ENCODE measurements at regions not wholly inside any gene's neighbourhood (a gene's known extent, or its start where the extent isn't known, plus 50 kb on each side); places are given as distances from the start of the nearest gene placed in this dataset.

- intact Hi-C loops (cut with DNase I, micrococcal nuclease), result no loop called here
Measured at GRCh38 chr10:28459453-28460144, 73.3 kb upstream of the WAC start.

GRCh38 chr10:28463141-28463540 is 69.8 kb upstream of the WAC start:
- ATAC-seq (ENCODE audit: poor library complexity), result no peak
- POLR2A ChIA-PET, result no interaction called here

More at GRCh38 chr10:28459453-28460144, 73.3 kb upstream of the WAC start:
- no peaks in the 10 kb centered on the region for H3K9me3 ChIP-seq (ENCODE audit: control insufficient read depth in 1 of 2, insufficient read depth in 1 of 2, low read length in 2 of 2)
- no peak overlapping the region for H3K27ac ChIP-seq (ENCODE audit: low read depth in 1 of 2, low read length in 2 of 2)
- H3K27ac Mint-ChIP-seq, result no peak overlapping the region
- no peak overlapping the region for H3K4me3 ChIP-seq (ENCODE audit: low read length)
- no peak for ATAC-seq (ENCODE audit: poor library complexity)
- H3K27me3 ChIP-seq (ENCODE audit: control insufficient read depth in 1 of 2, insufficient read depth in 2 of 2, low read length in 2 of 2), result no peaks in the 10 kb centered on the region
- H3K36me3 ChIP-seq (ENCODE audit: insufficient read depth, low read length), result no peaks in the 10 kb centered on the region
- ChIA-PET POLR2A (no interaction called here), CTCF (no interaction called here)
- H3K4me1 ChIP-seq (ENCODE audit: insufficient read depth, low read length), result no peaks in the 10 kb centered on the region
- no peak overlapping the region for H3K4me3 Mint-ChIP-seq
- no peaks in the 10 kb centered on the region for H3K9me3 Mint-ChIP-seq
- H3K36me3 Mint-ChIP-seq (ENCODE audit: low read depth), result no peaks in the 10 kb centered on the region
- DNase-seq, result no peak
- peaks cover 39% of the 10 kb centered on the region for H3K27me3 Mint-ChIP-seq
- TF ChIP-seq CTCF (IDR thresholded peaks at IDR 0.05), result no peak
- H3K4me1 Mint-ChIP-seq (ENCODE audit: low read depth), result no peaks in the 10 kb centered on the region

GRCh38 chr10:28463676-28464395 is 69.1 kb upstream of the WAC start:
- no peaks in the 10 kb centered on the region for H3K4me1 Mint-ChIP-seq (ENCODE audit: low read depth)
- H3K27ac Mint-ChIP-seq, result no peak overlapping the region
- intact Hi-C loops (cut with DNase I, micrococcal nuclease), result no loop called here
- no peak overlapping the region for H3K4me3 ChIP-seq (ENCODE audit: low read length)
- no peaks in the 10 kb centered on the region for H3K27me3 ChIP-seq (ENCODE audit: control insufficient read depth in 1 of 2, insufficient read depth in 2 of 2, low read length in 2 of 2)
- H3K9me3 ChIP-seq (ENCODE audit: control insufficient read depth in 1 of 2, insufficient read depth in 1 of 2, low read length in 2 of 2), result peaks cover 0 to 6% of the 10 kb centered on the region in 2 experiments
- H3K36me3 Mint-ChIP-seq (ENCODE audit: low read depth), result no peaks in the 10 kb centered on the region
- H3K36me3 ChIP-seq (ENCODE audit: insufficient read depth, low read length), result no peaks in the 10 kb centered on the region
- H3K4me3 Mint-ChIP-seq, result no peak overlapping the region
- no peaks in the 10 kb centered on the region for H3K9me3 Mint-ChIP-seq
- DNase-seq (no peak), ATAC-seq (ENCODE audit: poor library complexity) (no peak)
- no peak for TF ChIP-seq CTCF (IDR thresholded peaks at IDR 0.05)
- H3K4me1 ChIP-seq (ENCODE audit: insufficient read depth, low read length), result no peaks in the 10 kb centered on the region
- peaks cover 10% of the 10 kb centered on the region for H3K27me3 Mint-ChIP-seq
- POLR2A ChIA-PET, result no interaction called here
- no peak overlapping the region for H3K27ac ChIP-seq (ENCODE audit: low read depth in 1 of 2, low read length in 2 of 2)
- CTCF ChIA-PET, result no interaction called here

More at GRCh38 chr10:28463141-28463540, 69.8 kb upstream of the WAC start:
- Mint-ChIP-seq H3K9me3 (no peaks in the 10 kb centered on the region), H3K36me3 (ENCODE audit: low read depth) (no peaks in the 10 kb centered on the region), H3K4me3 (no peak overlapping the region), H3K4me1 (ENCODE audit: low read depth) (no peaks in the 10 kb centered on the region), H3K27ac (no peak overlapping the region), H3K27me3 (peaks cover 17% of the 10 kb centered on the region)
- CTCF ChIA-PET, result no interaction called here
- Histone ChIP-seq H3K36me3 (ENCODE audit: insufficient read depth, low read length) (no peaks in the 10 kb centered on the region), H3K4me3 (ENCODE audit: low read length) (no peak overlapping the region), H3K27ac (ENCODE audit: low read depth in 1 of 2, low read length in 2 of 2) (no peak overlapping the region), H3K9me3 (ENCODE audit: control insufficient read depth in 1 of 2, insufficient read depth in 1 of 2, low read length in 2 of 2) (peaks cover 0 to 6% of the 10 kb centered on the region in 2 experiments), H3K4me1 (ENCODE audit: insufficient read depth, low read length) (no peaks in the 10 kb centered on the region), H3K27me3 (ENCODE audit: control insufficient read depth in 1 of 2, insufficient read depth in 2 of 2, low read length in 2 of 2) (no peaks in the 10 kb centered on the region)
- DNase-seq, result no peak
- intact Hi-C loops (cut with DNase I, micrococcal nuclease), result no loop called here
- TF ChIP-seq CTCF (IDR thresholded peaks at IDR 0.05), result no peak

Measured in CD4-positive, alpha-beta T cell (primary cell).